ENCODE measurements at regions not wholly inside any gene's neighbourhood (a gene's known extent, or its start where the extent isn't known, plus 50 kb on each side); places are given as distances from the start of the nearest gene placed in this dataset.

GRCh38 chr13:90300015-90300414, 1047.5 kb upstream of the MIR17HG start:
- H3K9ac ChIP-seq (ENCODE audit: insufficient read depth in 1 of 2, low read depth in 2 of 2, low read length in 2 of 2) = no peak overlapping the region
- BruUV-seq (replicated peaks) = no TSS peak
- POLR2A ChIA-PET = no interaction called here
- H2AFZ ChIP-seq (ENCODE audit: low read depth, low read length) = no peak overlapping the region
- intact Hi-C loops (cut with micrococcal nuclease) (no loop called here), in situ Hi-C loops (cut with MboI) (no loop called here)
- no peaks in the 10 kb centered on the region for H3K9me3 ChIP-seq (replicated peaks; ENCODE audit: control insufficient read depth, insufficient read depth, low read depth, low read length)
- no peaks in the 10 kb centered on the region for H3K36me3 ChIP-seq (ENCODE audit: control insufficient read depth, insufficient read depth, low read length)
- ATAC-seq (no peak), FAIRE-seq (no peak), DNase-seq (ENCODE audit: extremely low read depth in 1 of 4, low spot score in 3 of 4) (no peak)
- H3K9me1 ChIP-seq (ENCODE audit: control insufficient read depth, insufficient read depth, low read length) = no peaks in the 10 kb centered on the region
- H3K4me1 ChIP-seq (replicated peaks in 1 of 2; ENCODE audit: control insufficient read depth in 2 of 2, insufficient read depth in 2 of 2, low read length in 2 of 2) = no peaks in the 10 kb centered on the region
- CTCF ChIA-PET (ENCODE audit: low intra/inter-chr PET ratio) = no interaction called here
- 3% methylated on average over 2 of the region's 2 CpGs for WGBS (ENCODE audit: insufficient coverage, low coverage, missing lambda C conversion rate)
- H3K4me2 ChIP-seq (ENCODE audit: insufficient read depth, low read length) = no peak overlapping the region
- H3K27ac ChIP-seq (ENCODE audit: extremely low read depth, low read depth, low read length) = no peak overlapping the region
- H3K27me3 ChIP-seq (ENCODE audit: control insufficient read depth in 2 of 2, insufficient read depth in 2 of 2, low read length in 2 of 2) = no peaks in the 10 kb centered on the region
- H3K79me2 ChIP-seq (ENCODE audit: control insufficient read depth, insufficient read depth, low read length) = no peaks in the 10 kb centered on the region
- H4K20me1 ChIP-seq (replicated peaks; ENCODE audit: control insufficient read depth, insufficient read depth, low read length) = no peaks in the 10 kb centered on the region
- H3K4me3 ChIP-seq = no peak overlapping the region
- 0 out of 2 replicates have a peak, but pooled peaks have one; percentile 33 for TF ChIP-seq HEY1 (CRISPR knock-in tag; IDR thresholded peaks at IDR 0.05; ENCODE audit: borderline replicate concordance)
- TF ChIP-seq ZBED1 (IDR thresholded peaks at IDR 0.05) = no peak
- TF ChIP-seq ZNF644 (tag; IDR thresholded peaks at IDR 0.05; ENCODE audit: low read depth) = no peak
- peak; percentile 8 for TF ChIP-seq DACH1 (IDR thresholded peaks at IDR 0.05; ENCODE audit: partially characterized antibody)
- TF ChIP-seq ZNF778 (CRISPR knock-in tag; IDR thresholded peaks at IDR 0.05) = no peak
- TF ChIP-seq MYBL2 (IDR thresholded peaks at IDR 0.05; ENCODE audit: low read depth) = no peak
- no peak for TF ChIP-seq MYBL2 (CRISPR knock-in tag; IDR thresholded peaks at IDR 0.05; ENCODE audit: borderline replicate concordance)
- no peak for TF ChIP-seq ZNF354B (CRISPR knock-in tag; IDR thresholded peaks at IDR 0.05)
- TF ChIP-seq SAFB2 (IDR thresholded peaks at IDR 0.05; ENCODE audit: borderline replicate concordance, low read depth, low read length, severe bottlenecking) = no peak
- no peak for TF ChIP-seq HMGN3 (IDR thresholded peaks at IDR 0.05; ENCODE audit: borderline replicate concordance, extremely low read depth, insufficient read length, low read depth, low read length)
- no peak for TF ChIP-seq CEBPB (tag; IDR thresholded peaks at IDR 0.05)
- TF ChIP-seq PPARD (CRISPR knock-in tag; IDR thresholded peaks at IDR 0.05) = no peak
- TF ChIP-seq ZEB2 (IDR thresholded peaks at IDR 0.05) = no peak

All from K562 (cell line).